Neural cell (in vitro differentiated cells): ENCODE measurements at regions not wholly inside any gene's neighbourhood (a gene's known extent, or its start where the extent isn't known, plus 50 kb on each side); places are given as distances from the start of the nearest gene placed in this dataset.

Experiments
- H2AFZ ChIP-seq: fragments of 200-600, 300-800 bp; sonication (generic), shearing (Covaris generic); 2 replicates; pipeline ENCODE4 v1.6.0; 2014; ENCODE audit warnings: low read depth, mild to moderate bottlenecking, antibody characterized with exemption, low read length, moderate library complexity
- H3F3A ChIP-seq: fragments of 200-600 bp; shearing (Covaris generic); 2 replicates; pipeline ENCODE4 v1.6.1; 2016; ENCODE audit warnings: mild to moderate bottlenecking, moderate library complexity, mixed read lengths, antibody characterized with exemption, low read length; ENCODE audit not compliant: insufficient read depth, poor library complexity, severe bottlenecking
- H3K27ac ChIP-seq: fragments of 200-600, 300-800 bp; sonication (generic), shearing (Covaris generic); 2 replicates; pipeline ENCODE4 v1.5.1; 2014; ENCODE audit warnings: mild to moderate bottlenecking, low read length, moderate library complexity
- H3K27me3 ChIP-seq: fragments of 300-800, 200-600 bp; sonication (generic), shearing (Covaris generic); 2 replicates; pipeline ENCODE4 v1.6.0; 2014; ENCODE audit warnings: mild to moderate bottlenecking, low read depth, low read length, moderate library complexity; ENCODE audit not compliant: insufficient read depth
- H3K36me3 ChIP-seq: fragments of 300-800, 200-600 bp; sonication (generic), shearing (Covaris generic); 2 replicates; pipeline ENCODE4 v1.5.1; 2014; ENCODE audit warnings: mild to moderate bottlenecking, antibody characterized with exemption, low read length, moderate library complexity; ENCODE audit not compliant: insufficient read depth
- H3K4me2 ChIP-seq: fragments of 300-800, 200-600 bp; sonication (generic), shearing (Covaris generic); 2 replicates; pipeline ENCODE4 v1.6.0; 2014; ENCODE audit warnings: mild to moderate bottlenecking, low read length
- H3K4me3 ChIP-seq: fragments of 300-800, 200-600 bp; sonication (generic), shearing (Covaris generic); 2 replicates; pipeline ENCODE4 v1.5.1; 2014; ENCODE audit warnings: mild to moderate bottlenecking, low read length, moderate library complexity
- H3K79me2 ChIP-seq: fragments of 200-600 bp; shearing (Covaris generic); replicated peaks from 2 replicates; pipeline ENCODE4 v1.6.0; 2014; ENCODE audit warnings: mild to moderate bottlenecking, low read length, moderate library complexity; ENCODE audit not compliant: insufficient read depth
- H3K9ac ChIP-seq: fragments of 300-800, 200-600 bp; sonication (generic), shearing (Covaris generic); 2 replicates; pipeline ENCODE4 v1.6.1; 2016; ENCODE audit warnings: mild to moderate bottlenecking, low read length, mixed read lengths
- H3K9me2 ChIP-seq: fragments of 200-600 bp; shearing (Covaris generic); 2 replicates; pipeline ENCODE4 v1.6.1; 2016; ENCODE audit warnings: mild to moderate bottlenecking, low read length, mixed read lengths; ENCODE audit not compliant: insufficient read depth
- H3K9me3 ChIP-seq: fragments of 200-600, 300-800 bp; sonication (generic), shearing (Covaris generic); 2 replicates; pipeline ENCODE4 v1.6.1; 2016; ENCODE audit warnings: mild to moderate bottlenecking, mixed run types, low read length, moderate library complexity, mixed read lengths
- H4K20me1 ChIP-seq: fragments of 200-600 bp; shearing (Covaris generic); 2 replicates; pipeline ENCODE4 v1.6.1; 2016; ENCODE audit warnings: mild to moderate bottlenecking, mixed run types; ENCODE audit not compliant: insufficient read depth
- CTCF ChIP-seq: fragments of 450-650 bp; IDR thresholded peaks from 2 replicates; pipeline ENCODE4 v1.5.1; 2014; ENCODE audit warnings: antibody characterized with exemption, mild to moderate bottlenecking, moderate library complexity; ENCODE audit not compliant: poor library complexity, severe bottlenecking
- EP300 ChIP-seq: fragments of 450-650 bp; conservative IDR thresholded peaks from 2 replicates; pipeline ENCODE4 v1.6.1; 2014; ENCODE audit warnings: antibody characterized with exemption, mild to moderate bottlenecking, moderate library complexity; ENCODE audit not compliant: poor library complexity, severe bottlenecking
- EZH2 ChIP-seq: fragments of 200-600, 300-800 bp; shearing (Covaris generic), sonication (generic); IDR thresholded peaks from 2 replicates; pipeline ENCODE4 v1.6.1; 2014; ENCODE audit warnings: antibody characterized with exemption, low read length, borderline replicate concordance, mild to moderate bottlenecking; ENCODE audit not compliant: insufficient read depth, poor library complexity, severe bottlenecking
- MXI1 ChIP-seq: fragments of 450-650 bp; conservative IDR thresholded peaks from 2 replicates; pipeline ENCODE4 v1.6.1; 2014; ENCODE audit warnings: antibody characterized with exemption, mild to moderate bottlenecking; ENCODE audit not compliant: poor library complexity, severe bottlenecking
- POLR2AphosphoS5 ChIP-seq: IDR thresholded peaks from 2 replicates; pipeline ENCODE4 v1.6.1; 2012
- RAD21 ChIP-seq: fragments of 450-650 bp; conservative IDR thresholded peaks from 2 replicates; pipeline ENCODE4 v1.6.1; 2014; ENCODE audit warnings: antibody characterized with exemption, mild to moderate bottlenecking, moderate library complexity
- REST ChIP-seq: IDR thresholded peaks from 2 replicates; pipeline ENCODE4 v1.6.1; 2012; ENCODE audit warnings: borderline replicate concordance
- SMC3 ChIP-seq: fragments of 450-650 bp; conservative IDR thresholded peaks from 2 replicates; pipeline ENCODE4 v1.6.1; 2014; ENCODE audit warnings: antibody characterized with exemption, mild to moderate bottlenecking, moderate library complexity; ENCODE audit not compliant: poor library complexity
- TAF1 ChIP-seq: IDR thresholded peaks from 2 replicates; pipeline ENCODE4 v1.6.1; 2012; ENCODE audit warnings: low read depth

GRCh38 chr6:144898741-144899140 is 613.6 kb downstream of the UTRN start:
- no peaks in the 10 kb centered on the region for H3F3A ChIP-seq
- H3K9ac ChIP-seq: no peak overlapping the region
- TF ChIP-seq EP300: no peak
- no peak for TF ChIP-seq RAD21
- TF ChIP-seq MXI1: no peak
- TF ChIP-seq CTCF: no peak
- no peak for TF ChIP-seq POLR2AphosphoS5
- TF ChIP-seq SMC3: no peak
- TF ChIP-seq TAF1: no peak
- TF ChIP-seq EZH2: no peak
- TF ChIP-seq REST: no peak
- no peaks in the 10 kb centered on the region for H3K9me2 ChIP-seq
- H3K4me2 ChIP-seq: no peak overlapping the region
- no peaks in the 10 kb centered on the region for H3K9me3 ChIP-seq
- no peak overlapping the region for H2AFZ ChIP-seq
- H3K27me3 ChIP-seq: no peaks in the 10 kb centered on the region
- H3K4me3 ChIP-seq: no peak overlapping the region
- H4K20me1 ChIP-seq: no peaks in the 10 kb centered on the region
- no peak overlapping the region for H3K27ac ChIP-seq
- no peaks in the 10 kb centered on the region for H3K36me3 ChIP-seq
- H3K79me2 ChIP-seq: no peaks in the 10 kb centered on the region

GRCh38 chr6:144899161-144899560 is 614.0 kb downstream of the UTRN start:
- Histone ChIP-seq H3K36me3 (no peaks in the 10 kb centered on the region), H3K4me2 (no peak overlapping the region)

More at GRCh38 chr6:144899161-144899560, 614.0 kb downstream of the UTRN start:
- H4K20me1 ChIP-seq: no peaks in the 10 kb centered on the region
- H2AFZ ChIP-seq: no peak overlapping the region
- H3K9me2 ChIP-seq: no peaks in the 10 kb centered on the region
- H3K27ac ChIP-seq: no peak overlapping the region
- H3F3A ChIP-seq: no peaks in the 10 kb centered on the region
- no peaks in the 10 kb centered on the region for H3K79me2 ChIP-seq
- H3K4me3 ChIP-seq: no peak overlapping the region
- H3K9me3 ChIP-seq: no peaks in the 10 kb centered on the region
- TF ChIP-seq REST (no peak), POLR2AphosphoS5 (no peak), MXI1 (no peak), CTCF (no peak), EP300 (no peak), RAD21 (no peak), SMC3 (no peak), EZH2 (no peak), TAF1 (no peak)
- no peaks in the 10 kb centered on the region for H3K27me3 ChIP-seq
- H3K9ac ChIP-seq: no peak overlapping the region
